H1 (cell line): ENCODE measurements at regions not wholly inside any gene's neighbourhood (a gene's known extent, or its start where the extent isn't known, plus 50 kb on each side); places are given as distances from the start of the nearest gene placed in this dataset.

Experiments
- CTCF ChIA-PET: fragments of 300-600 bp; sonication (Branson Sonifier 250); formaldehyde crosslinking; loops from one replicate; lab custom pipeline; 2021; ENCODE audit not compliant: partially characterized antibody; lab: Charles Lee
- POLR2A ChIA-PET: fragments of 300-600 bp; sonication (Branson Sonifier 250); formaldehyde crosslinking; loops from one replicate; lab custom pipeline; 2021; ENCODE audit warnings: inconsistent platforms; ENCODE audit not compliant: partially characterized antibody; lab: Charles Lee
- DNase-seq, 2 experiments: peaks; one replicate each; pipeline versions ENCODE4 v3.0.0 to v3.0.0-alpha.2; 2010 to 2022; ENCODE audit warnings: low spot score in 2 of 2, low read depth in 1 of 2, mixed read lengths in 1 of 2
- FAIRE-seq: peaks from 2 replicates; lab custom pipeline; 2011; peaks lifted over from hg19 to GRCh38; lab: Jason Lieb, UNC
- H2AFZ ChIP-seq: 2 replicates; pipeline ENCODE4 v1.8.1; 2012; ENCODE audit warnings: low read length, inconsistent platforms
- H2AK5ac ChIP-seq: 2 replicates; pipeline ENCODE4 v1.6.1; 2013; ENCODE audit warnings: low read depth, low read length
- H2BK120ac ChIP-seq: replicated peaks from 2 replicates; pipeline ENCODE3; 2013; ENCODE audit warnings: low read depth, low read length, inconsistent platforms
- H2BK12ac ChIP-seq: 2 replicates; pipeline ENCODE4 v1.6.1; 2013; ENCODE audit warnings: low read depth, low read length
- H2BK15ac ChIP-seq: 2 replicates; pipeline ENCODE4 v1.6.1; 2013; ENCODE audit warnings: low read length
- H2BK20ac ChIP-seq: 2 replicates; pipeline ENCODE4 v1.6.1; 2013; ENCODE audit warnings: low read length
- H2BK5ac ChIP-seq: 2 replicates; pipeline ENCODE4 v1.6.1; 2013; ENCODE audit warnings: low read depth, low read length
- H3K14ac ChIP-seq: 2 replicates; pipeline ENCODE4 v1.6.1; 2013; ENCODE audit warnings: inconsistent platforms; ENCODE audit not compliant: insufficient read length
- H3K18ac ChIP-seq: 2 replicates; pipeline ENCODE4 v1.6.1; 2013; ENCODE audit warnings: low read length; ENCODE audit errors: extremely low read depth
- H3K23ac ChIP-seq: 2 replicates; pipeline ENCODE4 v1.6.1; 2013; ENCODE audit warnings: inconsistent platforms; ENCODE audit not compliant: insufficient read length
- H3K23me2 ChIP-seq: 2 replicates; pipeline ENCODE4 v1.6.1; 2013; ENCODE audit warnings: low read depth, low read length
- H3K27ac ChIP-seq: 2 replicates; pipeline ENCODE4 v1.6.1; 2011; ENCODE audit warnings: low read depth, low read length, inconsistent platforms
- H3K27me3 ChIP-seq, 4 experiments: replicated peaks in 1 of 4; 1 replicate in 1 of 4; 2 replicates in 3 of 4; pipeline versions ENCODE4 v1.6.1 to v1.8.1; 2011 to 2013; ENCODE audit warnings: low read length in 3 of 4, mild to moderate bottlenecking in 3 of 4, inconsistent platforms in 2 of 4, mixed read lengths in 2 of 4, moderate library complexity in 1 of 4; ENCODE audit not compliant: control insufficient read depth in 3 of 4, insufficient read depth in 3 of 4; ENCODE audit errors: extremely low read depth in 1 of 4
- H3K36me3 ChIP-seq, 4 experiments: 2 replicates each; pipeline versions ENCODE4 v1.6.1 to v1.8.1; 2011 to 2013; ENCODE audit warnings: mild to moderate bottlenecking in 4 of 4, low read length in 3 of 4, moderate library complexity in 2 of 4, control low read depth in 1 of 4, inconsistent platforms in 1 of 4; ENCODE audit not compliant: insufficient read depth in 4 of 4, control insufficient read depth in 2 of 4
- H3K4ac ChIP-seq: replicated peaks from 2 replicates; pipeline ENCODE3; 2013; ENCODE audit warnings: low read length, low read depth, mixed read lengths, inconsistent platforms; ENCODE audit not compliant: insufficient read length
- H3K4me1 ChIP-seq, 4 experiments: replicated peaks in 1 of 4; 1 replicate in 1 of 4; 2 replicates in 3 of 4; pipeline versions ENCODE4 v1.6.1 to v1.8.1; 2011 to 2013; ENCODE audit warnings: low read length in 3 of 4, inconsistent platforms in 2 of 4, mixed read lengths in 1 of 4; ENCODE audit not compliant: insufficient read depth in 4 of 4, control insufficient read depth in 3 of 4
- H3K4me2 ChIP-seq, 2 experiments: 2 replicates each; pipeline versions ENCODE4 v1.6.1 to v1.8.1; 2011 to 2013; ENCODE audit warnings: low read depth in 2 of 2, low read length in 2 of 2, control low read depth in 1 of 2, inconsistent platforms in 1 of 2, mild to moderate bottlenecking in 1 of 2; ENCODE audit not compliant: insufficient read depth in 1 of 2
- H3K4me3 ChIP-seq, 4 experiments: fragments of 200-600, 300-600 bp in 1 of 4; sonication (generic), shearing (Covaris generic), sonication (Bioruptor Twin) in 1 of 4; 2 replicates each; pipeline versions ENCODE4 v1.5.1 to v1.8.1; 2011 to 2016; ENCODE audit warnings: low read length in 4 of 4, low read depth in 3 of 4, control low read depth in 2 of 4, inconsistent platforms in 2 of 4, mild to moderate bottlenecking in 2 of 4, mixed read lengths in 1 of 4, moderate library complexity in 1 of 4; ENCODE audit not compliant: insufficient read depth in 2 of 4; ENCODE audit errors: extremely low read depth in 1 of 4
- H3K56ac ChIP-seq: replicated peaks from 2 replicates; pipeline ENCODE3; 2013; ENCODE audit warnings: low read depth, mild to moderate bottlenecking, mixed read lengths, low read length, inconsistent platforms; ENCODE audit not compliant: insufficient read length
- H3K79me1 ChIP-seq: 2 replicates; pipeline ENCODE4 v1.6.1; 2013; ENCODE audit warnings: low read depth, low read length, control low read depth
- H3K79me2 ChIP-seq, 2 experiments: 2 replicates each; pipeline versions ENCODE4 v1.6.1 to v1.8.1; 2012 to 2013; ENCODE audit warnings: low read length in 2 of 2, mild to moderate bottlenecking in 2 of 2, inconsistent platforms in 1 of 2; ENCODE audit not compliant: insufficient read depth in 2 of 2, control insufficient read depth in 1 of 2
- H3K9ac ChIP-seq, 4 experiments: replicated peaks in 1 of 4; 1 replicate in 1 of 4; 2 replicates in 3 of 4; pipeline versions ENCODE4 v1.6.1 to v1.8.1; 2011 to 2013; ENCODE audit warnings: low read depth in 3 of 4, low read length in 3 of 4, control low read depth in 2 of 4, mild to moderate bottlenecking in 2 of 4, moderate library complexity in 2 of 4, inconsistent platforms in 1 of 4; ENCODE audit errors: extremely low read depth in 1 of 4
- H3K9me3 ChIP-seq, 2 experiments: 2 replicates each; pipeline versions ENCODE4 v1.6.1 to v1.8.1; 2012 to 2013; ENCODE audit warnings: mild to moderate bottlenecking in 2 of 2, moderate library complexity in 2 of 2, control low read depth in 1 of 2, inconsistent platforms in 1 of 2, low read depth in 1 of 2, low read length in 1 of 2, mixed read lengths in 1 of 2; ENCODE audit not compliant: insufficient read depth in 2 of 2
- H4K20me1 ChIP-seq, 2 experiments: replicated peaks in 1 of 2; 2 replicates each; pipeline versions ENCODE3 to v1.8.1; 2011 to 2013; ENCODE audit warnings: inconsistent platforms in 2 of 2, low read length in 2 of 2, mild to moderate bottlenecking in 1 of 2; ENCODE audit not compliant: insufficient read depth in 2 of 2, control insufficient read depth in 1 of 2
- H4K5ac ChIP-seq: 2 replicates; pipeline ENCODE4 v1.6.1; 2013; ENCODE audit warnings: low read length, low read depth, mixed read lengths, inconsistent platforms; ENCODE audit not compliant: insufficient read length
- H4K8ac ChIP-seq: 2 replicates; pipeline ENCODE4 v1.8.0; 2013; ENCODE audit warnings: mild to moderate bottlenecking, moderate library complexity, low read length, inconsistent platforms; ENCODE audit not compliant: insufficient read depth; ENCODE audit errors: extremely low read depth
- H4K91ac ChIP-seq: replicated peaks from 2 replicates; pipeline ENCODE3; 2013; ENCODE audit warnings: low read length, mixed read lengths, inconsistent platforms; ENCODE audit not compliant: insufficient read length
- ATF3 ChIP-seq: IDR thresholded peaks from 2 replicates; pipeline ENCODE4 v1.6.1; 2011; ENCODE audit warnings: low read depth, mild to moderate bottlenecking, low read length; ENCODE audit not compliant: insufficient read depth
- CBX8 ChIP-seq: fragments of 300-800, 300-1000 bp; sonication (generic); IDR thresholded peaks from 2 replicates; pipeline ENCODE4 v1.7.1; 2016; ENCODE audit warnings: low read depth, low read length, borderline replicate concordance
- CEBPB ChIP-seq: IDR thresholded peaks from 2 replicates; pipeline ENCODE4 v1.6.1; 2012; ENCODE audit warnings: low read depth, low read length
- CHD1 ChIP-seq: IDR thresholded peaks from 2 replicates; pipeline ENCODE4 v1.6.1; 2012; ENCODE audit warnings: low read depth, low read length, improper control_type of control experiment
- CREB1 ChIP-seq: IDR thresholded peaks from 2 replicates; pipeline ENCODE4 v1.6.1; 2012; ENCODE audit warnings: inconsistent platforms
- EP300 ChIP-seq, 2 experiments: IDR thresholded peaks; 1 replicate in 1 of 2; 2 replicates in 1 of 2; pipeline ENCODE4 v1.6.1; 2011 to 2012; ENCODE audit warnings: low read depth in 2 of 2, low read length in 2 of 2, mild to moderate bottlenecking in 2 of 2, borderline replicate concordance in 1 of 2, inconsistent platforms in 1 of 2, moderate library complexity in 1 of 2
- MAX ChIP-seq: IDR thresholded peaks from 2 replicates; pipeline ENCODE4 v1.6.1; 2012; ENCODE audit warnings: inconsistent platforms
- POLR2A ChIP-seq, 2 experiments: IDR thresholded peaks; 1 replicate in 1 of 2; 2 replicates in 1 of 2; pipeline ENCODE4 v1.6.1; 2011; ENCODE audit warnings: low read depth in 2 of 2, low read length in 2 of 2, mild to moderate bottlenecking in 2 of 2; ENCODE audit errors: control extremely low read depth in 1 of 2
- RNF2 ChIP-seq: fragments of 200-900, 300-1000 bp; sonication (generic); IDR thresholded peaks from 2 replicates; pipeline ENCODE4 v1.7.1; 2016; ENCODE audit warnings: borderline replicate concordance, low read depth, mild to moderate bottlenecking, antibody characterized with exemption, low read length; ENCODE audit not compliant: poor library complexity, severe bottlenecking; ENCODE audit errors: missing control alignments
- SIN3A ChIP-seq, 2 experiments: IDR thresholded peaks in 1 of 2; conservative IDR thresholded peaks in 1 of 2; 2 replicates each; pipeline ENCODE4 v1.6.1; 2011 to 2012; ENCODE audit warnings: low read length in 2 of 2, improper control_type of control experiment in 1 of 2, low read depth in 1 of 2, mild to moderate bottlenecking in 1 of 2
- TAF7 ChIP-seq: optimal IDR thresholded peaks from 2 replicates; pipeline ENCODE3; 2011; ENCODE audit warnings: low read depth, mild to moderate bottlenecking, inconsistent platforms, low read length, moderate library complexity, borderline replicate concordance
- TEAD4 ChIP-seq: IDR thresholded peaks from 2 replicates; pipeline ENCODE4 v1.6.1; 2012; ENCODE audit warnings: low read depth, low read length, inconsistent platforms, mixed read lengths
- USF2 ChIP-seq: IDR thresholded peaks from 2 replicates; pipeline ENCODE4 v1.6.1; 2011; ENCODE audit warnings: low read length, improper control_type of control experiment
- WGBS, 2 experiments: shearing (Covaris generic) in 1 of 2; methylation state at CpG; one replicate each; pipeline versions ENCODE4 v1.1.6 to v1.1.7; 2013 to 2015; ENCODE audit warnings: low lambda C conversion rate in 2 of 2, mixed read lengths in 2 of 2, inconsistent platforms in 1 of 2, low coverage in 1 of 2, missing lambda C conversion rate in 1 of 2; ENCODE audit not compliant: insufficient replicate concordance in 2 of 2, insufficient coverage in 1 of 2, insufficient read length in 1 of 2; ENCODE audit errors: extremely low coverage in 1 of 2, missing lambda C conversion rate in 1 of 2; 5-methylcytosine and 5-hydroxymethylcytosine counted together

DNA sequence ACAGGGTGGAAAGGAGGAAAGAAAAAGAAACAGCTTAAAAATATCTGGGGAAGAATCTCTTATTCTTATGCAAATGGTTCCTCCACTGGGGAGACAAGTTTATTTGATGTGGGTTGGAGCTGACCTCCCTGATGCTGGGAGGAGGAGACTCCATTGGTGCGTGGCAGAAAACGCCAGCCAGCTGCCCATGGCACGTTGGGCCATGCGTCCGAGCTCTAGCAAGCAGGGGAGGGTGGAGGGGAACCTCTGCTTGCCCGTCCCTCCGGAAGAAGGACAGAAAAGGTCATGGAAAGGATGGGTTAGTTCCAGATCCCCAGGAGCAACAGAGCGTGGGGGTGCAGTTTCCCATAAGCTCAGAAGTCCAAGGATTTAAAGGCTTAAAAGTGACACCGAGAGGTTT, 210.4 kb downstream of the KLHL4 start:
- H4K5ac ChIP-seq: no peak overlapping the region
- no peak overlapping the region; the same call in 1 of the 2 replicates for H4K8ac ChIP-seq
- no peak overlapping the region for H3K9ac ChIP-seq
- H2AK5ac ChIP-seq: no peak overlapping the region
- H2BK5ac ChIP-seq: no peak overlapping the region
- H3K4me3 ChIP-seq: no peak overlapping the region
- FAIRE-seq (no peak), DNase-seq (no peak)
- no peak overlapping the region for H2AFZ ChIP-seq
- no peak overlapping the region for H3K18ac ChIP-seq
- no peak overlapping the region for H2BK20ac ChIP-seq
- no peak overlapping the region for H3K14ac ChIP-seq
- H3K79me2 ChIP-seq: no peaks in the 10 kb centered on the region
- no peak overlapping the region for H4K91ac ChIP-seq
- 94% methylated on average over 3 of the region's 9 CpGs; no CpG with 5 or more reads in 1 of the 2 experiments for WGBS, 2 experiments
- H3K23me2 ChIP-seq: no peaks in the 10 kb centered on the region
- no peaks in the 10 kb centered on the region for H3K79me1 ChIP-seq
- H3K9me3 ChIP-seq: peaks cover 0 to 2% of the 10 kb centered on the region in 2 experiments; a peak in 1 of 4 replicates
- CTCF ChIA-PET: interaction anchor here (1.3 kb wide), 1 partner anchor 8 kb away, joined by 4 read pairs; no protein-coding TSS in a partner anchor
- H3K23ac ChIP-seq: no peak overlapping the region
- POLR2A ChIA-PET: no interaction called here
- no peak overlapping the region for H3K4ac ChIP-seq
- no peak overlapping the region for H3K4me2 ChIP-seq
- H4K20me1 ChIP-seq: no peaks in the 10 kb centered on the region
- H2BK15ac ChIP-seq: no peak overlapping the region
- no peaks in the 10 kb centered on the region for H3K4me1 ChIP-seq
- no peak overlapping the region for H3K27ac ChIP-seq
- H2BK12ac ChIP-seq: no peak overlapping the region
- H3K36me3 ChIP-seq: no peaks in the 10 kb centered on the region
- H3K56ac ChIP-seq: no peak overlapping the region
- H2BK120ac ChIP-seq: no peak overlapping the region
- H3K27me3 ChIP-seq: no peaks in the 10 kb centered on the region
- TF ChIP-seq EP300 (IDR thresholded peaks at IDR 0.05; ENCODE audit: borderline replicate concordance in 1 of 2, low read depth in 2 of 2, low read length in 2 of 2) (no peak), CBX8 (no peak), ATF3 (no peak), TAF7 (no peak), RNF2 (no peak), CHD1 (no peak), TEAD4 (no peak), POLR2A (IDR thresholded peaks at IDR 0.05; ENCODE audit: control extremely low read depth in 1 of 2, low read depth in 2 of 2, low read length in 2 of 2) (no peak), CEBPB (no peak), MAX (no peak), SIN3A (conservative IDR thresholded peaks at IDR 0.05 in 1 of 2, IDR thresholded peaks at IDR 0.05 in 1 of 2; ENCODE audit: low read depth in 1 of 2, low read length in 2 of 2) (no peak), CREB1 (no peak), USF2 (no peak)
